Muscle layer of duodenum (tissue), 2 donors: ENCODE measurements at regions not wholly inside any gene's neighbourhood (a gene's known extent, or its start where the extent isn't known, plus 50 kb on each side); places are given as distances from the start of the nearest gene placed in this dataset.
A peak's percentile ranks its signal among the peaks of the same experiment; 100 is the strongest.
"Not testable (repeated sequence)": the region's sequence is repeated elsewhere in the genome, so short reads cannot be mapped to it uniquely, and the experiment has no call there.

Experiments used
- H3K27ac ChIP-seq: one replicate; pipeline ENCODE4 v1.7.0; 2013; ENCODE audit warnings: mild to moderate bottlenecking, low read length
- H3K27me3 ChIP-seq: one replicate; pipeline ENCODE4 v1.7.0; 2013; ENCODE audit warnings: low read depth, mild to moderate bottlenecking, control low read depth, low read length
- H3K36me3 ChIP-seq, 2 donors: one replicate each; pipeline ENCODE4 v1.7.0; 2013; ENCODE audit warnings: low read length in 2 of 2, control low read depth in 1 of 2, mild to moderate bottlenecking in 1 of 2; ENCODE audit not compliant: insufficient read depth in 2 of 2, control insufficient read depth in 1 of 2
- H3K4me1 ChIP-seq, 2 donors: one replicate each; pipeline ENCODE4 v1.7.0; 2013; ENCODE audit warnings: low read length in 2 of 2, mild to moderate bottlenecking in 2 of 2, control low read depth in 1 of 2, moderate library complexity in 1 of 2; ENCODE audit not compliant: insufficient read depth in 2 of 2, control insufficient read depth in 1 of 2
- H3K4me3 ChIP-seq, 2 donors: one replicate each; pipeline ENCODE4 v1.7.0; 2013; ENCODE audit warnings: low read length in 2 of 2, low read depth in 1 of 2, mild to moderate bottlenecking in 1 of 2
- H3K9me3 ChIP-seq, 2 donors: one replicate each; pipeline ENCODE4 v1.7.0; 2013; ENCODE audit warnings: low read length in 2 of 2, control low read depth in 1 of 2, mild to moderate bottlenecking in 1 of 2; ENCODE audit not compliant: control insufficient read depth in 1 of 2
- donor health status: healthy.

GRCh38 chr2:89801207-89801606, 1109.7 kb downstream of the RPIA start:
- H3K27me3 ChIP-seq, H3K4me3 ChIP-seq: not testable (repeated sequence)
- H3K9me3 ChIP-seq = peaks cover 20 to 90% of the 10 kb centered on the region in 2 donors

GRCh38 chr2:89806363-89806762, 1114.9 kb downstream of the RPIA start:
- peaks cover 24 to 80% of the 10 kb centered on the region in 2 donors for H3K9me3 ChIP-seq
- not testable (repeated sequence) for H3K27ac ChIP-seq, H3K27me3 ChIP-seq, H3K4me1 ChIP-seq, H3K36me3 ChIP-seq, H3K4me3 ChIP-seq

More at GRCh38 chr2:89801207-89801606, 1109.7 kb downstream of the RPIA start:
- H3K27ac ChIP-seq, H3K36me3 ChIP-seq, H3K4me1 ChIP-seq: not testable (repeated sequence)

- H3K9me3 ChIP-seq = peaks cover 27 to 84% of the 10 kb centered on the region in 2 donors
Measured at GRCh38 chr2:89811295-89811694, 1119.8 kb downstream of the RPIA start.

GRCh38 chr2:89811910-89812309, 1120.4 kb downstream of the RPIA start:
- H3K36me3 ChIP-seq, H3K4me1 ChIP-seq, H3K27ac ChIP-seq, H3K4me3 ChIP-seq, H3K27me3 ChIP-seq: not testable (repeated sequence)
- peaks cover 23 to 78% of the 10 kb centered on the region in 2 donors for H3K9me3 ChIP-seq

More at GRCh38 chr2:89811295-89811694, 1119.8 kb downstream of the RPIA start:
- Histone ChIP-seq H3K4me3 (no peak overlapping the region), H3K27ac (no peak overlapping the region), H3K27me3 (no peaks in the 10 kb centered on the region), H3K36me3 (no peaks in the 10 kb centered on the region), H3K4me1 (no peaks in the 10 kb centered on the region)

- H3K4me1 ChIP-seq, H3K27me3 ChIP-seq, H3K27ac ChIP-seq, H3K36me3 ChIP-seq, H3K4me3 ChIP-seq: not testable (repeated sequence)
- H3K9me3 ChIP-seq = peaks cover 20 to 85% of the 10 kb centered on the region in 2 donors
Measured at GRCh38 chr2:89814359-89814758, 1122.9 kb downstream of the RPIA start.

GRCh38 chr2:89818873-89819272, 1127.4 kb downstream of the RPIA start:
- no peaks in the 10 kb centered on the region for H3K4me1 ChIP-seq
- peaks cover 24 to 85% of the 10 kb centered on the region in 2 donors for H3K9me3 ChIP-seq
- no peaks in the 10 kb centered on the region for H3K36me3 ChIP-seq
- H3K4me3 ChIP-seq = peak overlapping the region in 1 of 2 donors; percentile 11
- no peak overlapping the region for H3K27ac ChIP-seq
- no peaks in the 10 kb centered on the region for H3K27me3 ChIP-seq

GRCh38 chr2:89819809-89820208, 1128.3 kb downstream of the RPIA start:
- Histone ChIP-seq H3K4me3 (peak overlapping the region in 1 of 2 donors; percentile 11), H3K36me3 (no peaks in the 10 kb centered on the region), H3K9me3 (peaks cover 25 to 86% of the 10 kb centered on the region in 2 donors), H3K27ac (no peak overlapping the region), H3K4me1 (no peaks in the 10 kb centered on the region), H3K27me3 (no peaks in the 10 kb centered on the region)

- H3K9me3 ChIP-seq = peaks cover 30 to 87% of the 10 kb centered on the region in 2 donors
- no peak overlapping the region for H3K27ac ChIP-seq
- H3K4me3 ChIP-seq = peak overlapping the region in 1 of 2 donors; percentile 11
- no peaks in the 10 kb centered on the region for H3K27me3 ChIP-seq
- H3K4me1 ChIP-seq = no peaks in the 10 kb centered on the region
- no peaks in the 10 kb centered on the region for H3K36me3 ChIP-seq
Measured at GRCh38 chr2:89820248-89820647, 1128.8 kb downstream of the RPIA start.

- Histone ChIP-seq H3K36me3 (no peaks in the 10 kb centered on the region), H3K4me3 (peak overlapping the region in 1 of 2 donors; percentile 0), H3K27ac (no peak overlapping the region), H3K4me1 (no peaks in the 10 kb centered on the region), H3K27me3 (no peaks in the 10 kb centered on the region), H3K9me3 (peaks cover 32 to 80% of the 10 kb centered on the region in 2 donors)
Measured at GRCh38 chr2:89821455-89821945, 1130.0 kb downstream of the RPIA start.

GRCh38 chr2:89822342-89822741, 1130.9 kb downstream of the RPIA start:
- H3K36me3 ChIP-seq, H3K4me3 ChIP-seq, H3K4me1 ChIP-seq, H3K27me3 ChIP-seq, H3K27ac ChIP-seq: not testable (repeated sequence)
- peaks cover 32 to 79% of the 10 kb centered on the region in 2 donors for H3K9me3 ChIP-seq

- H3K4me3 ChIP-seq = no peak overlapping the region
- H3K27me3 ChIP-seq = no peaks in the 10 kb centered on the region
- no peaks in the 10 kb centered on the region for H3K36me3 ChIP-seq
- no peaks in the 10 kb centered on the region for H3K4me1 ChIP-seq
- H3K27ac ChIP-seq = no peak overlapping the region
- H3K9me3 ChIP-seq = peaks cover 27 to 66% of the 10 kb centered on the region in 2 donors
Measured at GRCh38 chr2:89823556-89823955, 1132.1 kb downstream of the RPIA start.

- Histone ChIP-seq H3K4me3 (no peak overlapping the region), H3K36me3 (no peaks in the 10 kb centered on the region), H3K27me3 (no peaks in the 10 kb centered on the region), H3K4me1 (no peaks in the 10 kb centered on the region), H3K9me3 (peaks cover 35 to 52% of the 10 kb centered on the region in 2 donors), H3K27ac (no peak overlapping the region)
Measured at GRCh38 chr2:89825034-89825433, 1133.6 kb downstream of the RPIA start.
